Erythroblast (primary cell): ENCODE measurements at regions not wholly inside any gene's neighbourhood (a gene's known extent, or its start where the extent isn't known, plus 50 kb on each side); places are given as distances from the start of the nearest gene placed in this dataset.

ENCODE experiments used
- GATA1 ChIP-seq: IDR thresholded peaks from 2 replicates; pipeline ENCODE4 v1.6.1; 2011; ENCODE audit warnings: low read depth, mild to moderate bottlenecking, control low read depth, low read length, moderate library complexity
- POLR2A ChIP-seq: IDR thresholded peaks from 2 replicates; pipeline ENCODE4 v1.6.1; 2011; ENCODE audit warnings: mild to moderate bottlenecking, low read length

- TF ChIP-seq POLR2A (no peak), GATA1 (no peak)
These were observed 250.9 kb upstream of the SEMA6D start for GRCh38 chr15:47466357-47466756.
